SU-DHL-6 (cell line): ENCODE measurements at regions not wholly inside any gene's neighbourhood (a gene's known extent, or its start where the extent isn't known, plus 50 kb on each side); places are given as distances from the start of the nearest gene placed in this dataset.

Source experiments
- EZH2phosphoT487 ChIP-seq: fragments of 200-600 bp; sonication (generic), shearing (Covaris generic); conservative IDR thresholded peaks from 2 replicates; pipeline ENCODE4 v1.6.1; 2018; ENCODE audit warnings: mild to moderate bottlenecking, antibody characterized with exemption, low read length, moderate library complexity, mixed read lengths
- TF ChIP-seq, protein P1 (sequence below): fragments of 200-600 bp; sonication (generic); IDR thresholded peaks from one replicate; pipeline ENCODE4 v1.5.1; 2017; ENCODE audit warnings: antibody characterized with exemption, mild to moderate bottlenecking, low read length, moderate library complexity; ENCODE audit not compliant: insufficient read depth, poor library complexity, severe bottlenecking

GRCh38 chr12:45566257-45566656 lies 163.2 kb upstream of the ARID2 start:
- TF ChIP-seq, protein P1, sequence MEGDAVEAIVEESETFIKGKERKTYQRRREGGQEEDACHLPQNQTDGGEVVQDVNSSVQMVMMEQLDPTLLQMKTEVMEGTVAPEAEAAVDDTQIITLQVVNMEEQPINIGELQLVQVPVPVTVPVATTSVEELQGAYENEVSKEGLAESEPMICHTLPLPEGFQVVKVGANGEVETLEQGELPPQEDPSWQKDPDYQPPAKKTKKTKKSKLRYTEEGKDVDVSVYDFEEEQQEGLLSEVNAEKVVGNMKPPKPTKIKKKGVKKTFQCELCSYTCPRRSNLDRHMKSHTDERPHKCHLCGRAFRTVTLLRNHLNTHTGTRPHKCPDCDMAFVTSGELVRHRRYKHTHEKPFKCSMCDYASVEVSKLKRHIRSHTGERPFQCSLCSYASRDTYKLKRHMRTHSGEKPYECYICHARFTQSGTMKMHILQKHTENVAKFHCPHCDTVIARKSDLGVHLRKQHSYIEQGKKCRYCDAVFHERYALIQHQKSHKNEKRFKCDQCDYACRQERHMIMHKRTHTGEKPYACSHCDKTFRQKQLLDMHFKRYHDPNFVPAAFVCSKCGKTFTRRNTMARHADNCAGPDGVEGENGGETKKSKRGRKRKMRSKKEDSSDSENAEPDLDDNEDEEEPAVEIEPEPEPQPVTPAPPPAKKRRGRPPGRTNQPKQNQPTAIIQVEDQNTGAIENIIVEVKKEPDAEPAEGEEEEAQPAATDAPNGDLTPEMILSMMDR: no peak
- TF ChIP-seq EZH2phosphoT487: no peak
